HL-60 (cell line): ENCODE measurements at regions not wholly inside any gene's neighbourhood (a gene's known extent, or its start where the extent isn't known, plus 50 kb on each side); places are given as distances from the start of the nearest gene placed in this dataset.

Experiments
- DNase-seq, 2 experiments: peaks; one replicate each; pipeline ENCODE4 v3.0.0-alpha.2; 2010 to 2020; ENCODE audit warnings: low read depth in 1 of 2, low spot score in 1 of 2
- H3K27ac ChIP-seq: fragments of 250-450 bp; sonication (Bioruptor Pico); replicated peaks from 2 replicates; pipeline ENCODE4 v1.5.1; 2020; ENCODE audit warnings: mild to moderate bottlenecking, moderate library complexity
- H3K27me3 ChIP-seq: fragments of 250-450 bp; sonication (Bioruptor Pico); 2 replicates; pipeline ENCODE4 v1.5.1; 2021; ENCODE audit warnings: mild to moderate bottlenecking, moderate library complexity; ENCODE audit not compliant: insufficient read depth, poor library complexity, severe bottlenecking
- H3K4me3 ChIP-seq: replicated peaks from 2 replicates; pipeline ENCODE4 v1.5.1; 2011; ENCODE audit warnings: mild to moderate bottlenecking, control low read depth, low read length; ENCODE audit not compliant: insufficient read depth
- GABPA ChIP-seq: IDR thresholded peaks from 2 replicates; pipeline ENCODE4 v1.6.1; 2012; ENCODE audit warnings: low read depth
- POLR2AphosphoS5 ChIP-seq: IDR thresholded peaks from 2 replicates; pipeline ENCODE4 v1.6.1; 2012; ENCODE audit warnings: low read depth
- SPI1 ChIP-seq: IDR thresholded peaks from 2 replicates; pipeline ENCODE4 v1.6.1; 2012; ENCODE audit warnings: low read depth, mild to moderate bottlenecking, borderline replicate concordance
- TF ChIP-seq, protein P1 (sequence below): IDR thresholded peaks from 2 replicates; pipeline ENCODE4 v1.6.1; 2012; ENCODE audit warnings: low read depth; ENCODE audit not compliant: insufficient replicate concordance
- TF ChIP-seq, protein P2 (sequence below): IDR thresholded peaks from one replicate; pipeline ENCODE4 v1.5.1; 2011; ENCODE audit warnings: low read length, control low read depth, inconsistent platforms; ENCODE audit not compliant: insufficient read depth

DNA sequence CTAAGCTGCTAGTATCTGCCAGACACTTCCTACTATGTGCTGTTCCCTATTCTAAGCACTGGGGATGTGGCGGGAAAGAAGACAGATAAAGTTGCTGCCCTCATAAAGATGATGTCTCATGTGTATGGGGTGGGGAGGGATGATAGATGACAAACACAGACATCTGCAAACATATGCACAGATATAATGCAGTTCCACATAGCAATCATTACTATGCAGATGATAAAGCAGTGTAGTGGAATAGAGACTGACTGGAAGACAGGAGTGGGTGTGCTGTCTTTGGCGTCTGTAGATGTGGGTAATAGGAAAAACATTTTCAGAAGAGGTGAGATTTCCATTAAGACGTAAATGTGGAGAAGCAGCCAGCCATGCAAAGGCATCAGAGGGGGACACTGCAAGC lies 243.6 kb downstream of the DPY19L2 start:
- no peak for DNase-seq
- TF ChIP-seq SPI1 (no peak), POLR2AphosphoS5 (no peak), GABPA (no peak)
- TF ChIP-seq, protein P1, sequence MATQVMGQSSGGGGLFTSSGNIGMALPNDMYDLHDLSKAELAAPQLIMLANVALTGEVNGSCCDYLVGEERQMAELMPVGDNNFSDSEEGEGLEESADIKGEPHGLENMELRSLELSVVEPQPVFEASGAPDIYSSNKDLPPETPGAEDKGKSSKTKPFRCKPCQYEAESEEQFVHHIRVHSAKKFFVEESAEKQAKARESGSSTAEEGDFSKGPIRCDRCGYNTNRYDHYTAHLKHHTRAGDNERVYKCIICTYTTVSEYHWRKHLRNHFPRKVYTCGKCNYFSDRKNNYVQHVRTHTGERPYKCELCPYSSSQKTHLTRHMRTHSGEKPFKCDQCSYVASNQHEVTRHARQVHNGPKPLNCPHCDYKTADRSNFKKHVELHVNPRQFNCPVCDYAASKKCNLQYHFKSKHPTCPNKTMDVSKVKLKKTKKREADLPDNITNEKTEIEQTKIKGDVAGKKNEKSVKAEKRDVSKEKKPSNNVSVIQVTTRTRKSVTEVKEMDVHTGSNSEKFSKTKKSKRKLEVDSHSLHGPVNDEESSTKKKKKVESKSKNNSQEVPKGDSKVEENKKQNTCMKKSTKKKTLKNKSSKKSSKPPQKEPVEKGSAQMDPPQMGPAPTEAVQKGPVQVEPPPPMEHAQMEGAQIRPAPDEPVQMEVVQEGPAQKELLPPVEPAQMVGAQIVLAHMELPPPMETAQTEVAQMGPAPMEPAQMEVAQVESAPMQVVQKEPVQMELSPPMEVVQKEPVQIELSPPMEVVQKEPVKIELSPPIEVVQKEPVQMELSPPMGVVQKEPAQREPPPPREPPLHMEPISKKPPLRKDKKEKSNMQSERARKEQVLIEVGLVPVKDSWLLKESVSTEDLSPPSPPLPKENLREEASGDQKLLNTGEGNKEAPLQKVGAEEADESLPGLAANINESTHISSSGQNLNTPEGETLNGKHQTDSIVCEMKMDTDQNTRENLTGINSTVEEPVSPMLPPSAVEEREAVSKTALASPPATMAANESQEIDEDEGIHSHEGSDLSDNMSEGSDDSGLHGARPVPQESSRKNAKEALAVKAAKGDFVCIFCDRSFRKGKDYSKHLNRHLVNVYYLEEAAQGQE: no peak
- Histone ChIP-seq H3K4me3 (no peak overlapping the region), H3K27me3 (no peaks in the 10 kb centered on the region), H3K27ac (no peak overlapping the region)

DNA sequence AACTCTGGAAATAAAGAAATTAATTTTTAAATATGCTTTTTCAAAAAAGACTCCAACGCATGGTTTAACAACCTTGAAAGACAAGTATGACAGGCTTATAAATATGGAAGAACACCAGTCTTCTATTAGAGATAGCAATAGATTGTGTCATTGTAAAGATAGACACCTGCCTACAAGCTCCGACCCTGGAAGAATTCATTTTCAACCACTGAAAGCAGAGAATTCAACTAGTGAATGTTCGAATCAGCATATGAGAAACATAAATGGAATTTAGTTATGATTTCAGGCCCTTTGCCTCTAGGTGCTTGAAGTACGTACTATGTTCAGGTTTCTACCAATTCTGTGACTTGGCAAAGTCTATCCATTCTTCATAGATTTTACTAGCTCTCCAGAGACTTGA lies 244.5 kb downstream of the DPY19L2 start:
- DNase-seq: no peak
- Histone ChIP-seq H3K4me3 (no peak overlapping the region), H3K27ac (no peak overlapping the region), H3K27me3 (no peaks in the 10 kb centered on the region)
- TF ChIP-seq POLR2AphosphoS5: no peak
- TF ChIP-seq SPI1: no peak
- TF ChIP-seq, protein P2, sequence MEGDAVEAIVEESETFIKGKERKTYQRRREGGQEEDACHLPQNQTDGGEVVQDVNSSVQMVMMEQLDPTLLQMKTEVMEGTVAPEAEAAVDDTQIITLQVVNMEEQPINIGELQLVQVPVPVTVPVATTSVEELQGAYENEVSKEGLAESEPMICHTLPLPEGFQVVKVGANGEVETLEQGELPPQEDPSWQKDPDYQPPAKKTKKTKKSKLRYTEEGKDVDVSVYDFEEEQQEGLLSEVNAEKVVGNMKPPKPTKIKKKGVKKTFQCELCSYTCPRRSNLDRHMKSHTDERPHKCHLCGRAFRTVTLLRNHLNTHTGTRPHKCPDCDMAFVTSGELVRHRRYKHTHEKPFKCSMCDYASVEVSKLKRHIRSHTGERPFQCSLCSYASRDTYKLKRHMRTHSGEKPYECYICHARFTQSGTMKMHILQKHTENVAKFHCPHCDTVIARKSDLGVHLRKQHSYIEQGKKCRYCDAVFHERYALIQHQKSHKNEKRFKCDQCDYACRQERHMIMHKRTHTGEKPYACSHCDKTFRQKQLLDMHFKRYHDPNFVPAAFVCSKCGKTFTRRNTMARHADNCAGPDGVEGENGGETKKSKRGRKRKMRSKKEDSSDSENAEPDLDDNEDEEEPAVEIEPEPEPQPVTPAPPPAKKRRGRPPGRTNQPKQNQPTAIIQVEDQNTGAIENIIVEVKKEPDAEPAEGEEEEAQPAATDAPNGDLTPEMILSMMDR: no peak
- TF ChIP-seq GABPA: no peak
- TF ChIP-seq, protein P1: no peak

DNA sequence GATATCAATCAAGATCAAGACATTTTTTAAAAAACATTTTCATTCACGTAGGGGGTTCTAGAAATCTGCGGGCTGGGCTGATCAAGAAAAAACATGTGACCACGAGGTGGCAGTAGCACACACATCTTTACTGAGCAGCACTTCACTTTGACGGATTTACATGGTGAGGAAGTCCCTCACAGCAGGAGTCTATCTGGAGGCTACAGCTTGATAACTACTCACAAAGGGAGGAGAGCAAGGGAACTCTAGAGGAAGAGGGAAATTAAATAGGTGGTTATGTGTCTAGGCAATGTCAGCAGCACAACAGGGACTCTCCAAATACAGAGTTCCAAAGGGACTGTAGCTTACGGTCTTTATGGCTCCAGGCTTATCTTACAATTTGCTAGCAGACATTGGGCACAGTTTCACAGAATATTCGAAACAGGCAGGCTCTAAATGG lies 248.1 kb downstream of the DPY19L2 start:
- peak; percentile 17 to 65 for DNase-seq
- no peak overlapping the region for H3K4me3 ChIP-seq

More for the DNA sequence above, 248.1 kb downstream of the DPY19L2 start:
- Histone ChIP-seq H3K27ac (no peak overlapping the region), H3K27me3 (no peaks in the 10 kb centered on the region)
- TF ChIP-seq POLR2AphosphoS5 (no peak), GABPA (no peak), SPI1 (peak; percentile 67)
- TF ChIP-seq, protein P2: peak; percentile 13
- TF ChIP-seq, protein P1: no peak
